ENCODE measurements at regions not wholly inside any gene's neighbourhood (a gene's known extent, or its start where the extent isn't known, plus 50 kb on each side); places are given as distances from the start of the nearest gene placed in this dataset.
A peak's percentile ranks its signal among the peaks of the same experiment; 100 is the strongest.

- DNase-seq = no peak
- CTCF ChIA-PET = no interaction called here
- intact Hi-C loops (cut with micrococcal nuclease) = no loop called here
- Mint-ChIP-seq H3K4me1 (ENCODE audit: low read depth) (no peaks in the 10 kb centered on the region), H3K27me3 (ENCODE audit: low read depth) (peaks cover 34% of the 10 kb centered on the region), H3K36me3 (ENCODE audit: low read depth) (no peaks in the 10 kb centered on the region), H3K4me3 (no peak overlapping the region), H3K27ac (no peak overlapping the region), H3K9me3 (no peaks in the 10 kb centered on the region)
These were observed 155.7 kb upstream of the ZNF536 start for GRCh38 chr19:30216453-30216852.

- H3K4me3 Mint-ChIP-seq = no peak overlapping the region
- H3K27ac Mint-ChIP-seq = no peak overlapping the region
- peaks cover 36% of the 10 kb centered on the region for H3K27me3 Mint-ChIP-seq (ENCODE audit: low read depth)
- no peak for DNase-seq
- H3K36me3 Mint-ChIP-seq (ENCODE audit: low read depth) = no peaks in the 10 kb centered on the region
- CTCF ChIA-PET = interaction anchor here (0.7 kb wide), 1 partner anchor 472 kb away, joined by 3 read pairs; no protein-coding TSS in a partner anchor
- H3K4me1 Mint-ChIP-seq (ENCODE audit: low read depth) = peaks cover 3% of the 10 kb centered on the region
- no peaks in the 10 kb centered on the region for H3K9me3 Mint-ChIP-seq
- intact Hi-C loops (cut with micrococcal nuclease) = no loop called here
These were observed 154.7 kb upstream of the ZNF536 start for GRCh38 chr19:30217461-30217860.

- CTCF ChIA-PET = interaction anchor here (0.7 kb wide), 1 partner anchor 52 kb away, joined by 3 read pairs; no protein-coding TSS in a partner anchor
- intact Hi-C loops (cut with micrococcal nuclease) = loop anchor here (10.0 kb wide), 2 partner anchors 185 to 505 kb away; partner anchors contain the start of gene C19orf12
These were observed 152.5 kb upstream of the ZNF536 start for GRCh38 chr19:30219702-30220101.

GRCh38 chr19:30221176-30221575 lies 151.0 kb upstream of the ZNF536 start:
- Mint-ChIP-seq H3K36me3 (ENCODE audit: low read depth) (peaks cover 2% of the 10 kb centered on the region), H3K27ac (no peak overlapping the region), H3K4me1 (ENCODE audit: low read depth) (peaks cover 24% of the 10 kb centered on the region), H3K9me3 (no peaks in the 10 kb centered on the region), H3K4me3 (no peak overlapping the region), H3K27me3 (ENCODE audit: low read depth) (peaks cover 50% of the 10 kb centered on the region)
- intact Hi-C loops (cut with micrococcal nuclease) = loop anchor here (10.0 kb wide), 2 partner anchors 184 to 506 kb away; partner anchors contain the start of gene C19orf12
- CTCF ChIA-PET = no interaction called here
- DNase-seq = no peak

More at GRCh38 chr19:30219702-30220101, 152.5 kb upstream of the ZNF536 start:
- Mint-ChIP-seq H3K27me3 (ENCODE audit: low read depth) (peaks cover 49% of the 10 kb centered on the region), H3K36me3 (ENCODE audit: low read depth) (no peaks in the 10 kb centered on the region), H3K4me3 (no peak overlapping the region), H3K27ac (no peak overlapping the region), H3K9me3 (no peaks in the 10 kb centered on the region), H3K4me1 (ENCODE audit: low read depth) (peaks cover 15% of the 10 kb centered on the region)
- no peak for DNase-seq

GRCh38 chr19:30222428-30222873 lies 149.7 kb upstream of the ZNF536 start:
- Mint-ChIP-seq H3K27me3 (ENCODE audit: low read depth) (peaks cover 55% of the 10 kb centered on the region), H3K36me3 (ENCODE audit: low read depth) (peaks cover 2% of the 10 kb centered on the region), H3K4me3 (no peak overlapping the region), H3K9me3 (no peaks in the 10 kb centered on the region), H3K27ac (no peak overlapping the region), H3K4me1 (ENCODE audit: low read depth) (peaks cover 32% of the 10 kb centered on the region)
- CTCF ChIA-PET = no interaction called here
- intact Hi-C loops (cut with micrococcal nuclease) = loop anchor here (10.0 kb wide), 2 partner anchors 182 to 508 kb away; partner anchors contain the start of gene C19orf12
- peak; percentile 17 for DNase-seq

- Mint-ChIP-seq H3K4me1 (ENCODE audit: low read depth) (peaks cover 34% of the 10 kb centered on the region), H3K9me3 (no peaks in the 10 kb centered on the region), H3K27ac (no peak overlapping the region), H3K4me3 (no peak overlapping the region), H3K27me3 (ENCODE audit: low read depth) (peaks cover 56% of the 10 kb centered on the region), H3K36me3 (ENCODE audit: low read depth) (peaks cover 2% of the 10 kb centered on the region)
- CTCF ChIA-PET = interaction anchor here (0.6 to 0.7 kb wide), 4 partner anchors 14 to 877 kb away, joined by 3 to 7 read pairs (median 3); no protein-coding TSS in a partner anchor
- intact Hi-C loops (cut with micrococcal nuclease) = loop anchor here (10.0 kb wide), 2 partner anchors 182 to 508 kb away; partner anchors contain the start of gene C19orf12
- DNase-seq = no peak
These were observed 149.0 kb upstream of the ZNF536 start for GRCh38 chr19:30222992-30223865.

- Mint-ChIP-seq H3K4me1 (ENCODE audit: low read depth) (peaks cover 36% of the 10 kb centered on the region), H3K36me3 (ENCODE audit: low read depth) (peaks cover 2% of the 10 kb centered on the region), H3K9me3 (no peaks in the 10 kb centered on the region), H3K4me3 (no peak overlapping the region), H3K27ac (no peak overlapping the region), H3K27me3 (ENCODE audit: low read depth) (peaks cover 60% of the 10 kb centered on the region)
- no peak for DNase-seq
- intact Hi-C loops (cut with micrococcal nuclease) = loop anchor here (2.0 to 10.0 kb wide), 3 partner anchors 181 to 695 kb away; partner anchors contain the start of gene C19orf12
- CTCF ChIA-PET = interaction anchor here (0.7 kb wide), 1 partner anchor 14 kb away, joined by 3 read pairs; no protein-coding TSS in a partner anchor
These were observed 148.1 kb upstream of the ZNF536 start for GRCh38 chr19:30223866-30224688.

- peak overlapping the region; percentile 38 for H3K4me3 Mint-ChIP-seq
- intact Hi-C loops (cut with micrococcal nuclease) = loop anchor here (2.0 to 10.0 kb wide), 4 partner anchors 180 to 1132 kb away; partner anchors contain the start of gene C19orf12
- CTCF ChIA-PET = no interaction called here
- H3K27ac Mint-ChIP-seq = no peak overlapping the region
- peaks cover 58% of the 10 kb centered on the region for H3K27me3 Mint-ChIP-seq (ENCODE audit: low read depth)
- no peaks in the 10 kb centered on the region for H3K9me3 Mint-ChIP-seq
- peak; percentile 14 for DNase-seq
- H3K4me1 Mint-ChIP-seq (ENCODE audit: low read depth) = peaks cover 37% of the 10 kb centered on the region
- H3K36me3 Mint-ChIP-seq (ENCODE audit: low read depth) = peaks cover 2% of the 10 kb centered on the region
These were observed 147.2 kb upstream of the ZNF536 start for GRCh38 chr19:30224689-30225606.

GRCh38 chr19:30225676-30226463 lies 146.3 kb upstream of the ZNF536 start:
- peaks cover 2% of the 10 kb centered on the region for H3K36me3 Mint-ChIP-seq (ENCODE audit: low read depth)
- H3K9me3 Mint-ChIP-seq = no peaks in the 10 kb centered on the region
- peaks cover 37% of the 10 kb centered on the region for H3K4me1 Mint-ChIP-seq (ENCODE audit: low read depth)
- H3K27ac Mint-ChIP-seq = no peak overlapping the region
- peak overlapping the region; percentile 46 for H3K4me3 Mint-ChIP-seq
- intact Hi-C loops (cut with micrococcal nuclease) = loop anchor here (2.0 to 10.0 kb wide), 4 partner anchors 179 to 1131 kb away; partner anchors contain the start of gene C19orf12
- H3K27me3 Mint-ChIP-seq (ENCODE audit: low read depth) = peaks cover 59% of the 10 kb centered on the region
- no peak for DNase-seq
- CTCF ChIA-PET = no interaction called here

GRCh38 chr19:30226464-30227011 lies 145.6 kb upstream of the ZNF536 start:
- DNase-seq = no peak
- CTCF ChIA-PET = interaction anchor here (1.4 kb wide), 1 partner anchor 9 kb away, joined by 3 read pairs; no protein-coding TSS in a partner anchor

More at GRCh38 chr19:30226464-30227011, 145.6 kb upstream of the ZNF536 start:
- peaks cover 2% of the 10 kb centered on the region for H3K36me3 Mint-ChIP-seq (ENCODE audit: low read depth)
- H3K27me3 Mint-ChIP-seq (ENCODE audit: low read depth) = peaks cover 60% of the 10 kb centered on the region
- H3K4me1 Mint-ChIP-seq (ENCODE audit: low read depth) = peaks cover 37% of the 10 kb centered on the region
- H3K27ac Mint-ChIP-seq = no peak overlapping the region
- intact Hi-C loops (cut with micrococcal nuclease) = loop anchor here (1.0 to 10.0 kb wide), 4 partner anchors 178 to 1131 kb away; partner anchors contain the start of gene C19orf12
- H3K4me3 Mint-ChIP-seq = peak overlapping the region; percentile 79
- H3K9me3 Mint-ChIP-seq = no peaks in the 10 kb centered on the region
